Cardiac muscle cell (in vitro differentiated cells and primary cell): ENCODE measurements at regions not wholly inside any gene's neighbourhood (a gene's known extent, or its start where the extent isn't known, plus 50 kb on each side); places are given as distances from the start of the nearest gene placed in this dataset.

ENCODE experiments used
- DNase-seq, 2 donors: peaks; one replicate each; pipeline versions ENCODE4 v3.0.0 to v3.0.0-alpha.2; 2010 to 2017; ENCODE audit warnings: low read depth in 1 of 2, low spot score in 1 of 2
- H3K27ac ChIP-seq: fragments of 200-600 bp; sonication (generic); 2 replicates; pipeline ENCODE4 v1.5.1; 2016
- H3K27me3 ChIP-seq: fragments of 200-600 bp; sonication (generic); 2 replicates; pipeline ENCODE4 v1.6.0; 2016; ENCODE audit warnings: control low read depth
- H3K36me3 ChIP-seq: fragments of 200-600 bp; sonication (generic); 2 replicates; pipeline ENCODE4 v1.5.1; 2016; ENCODE audit warnings: control low read depth
- H3K4me1 ChIP-seq: fragments of 200-600 bp; sonication (generic); 2 replicates; pipeline ENCODE4 v1.8.1; 2017; ENCODE audit warnings: low read depth, mild to moderate bottlenecking, mixed run types
- H3K4me3 ChIP-seq: fragments of 200-600 bp; sonication (generic); 2 replicates; pipeline ENCODE4 v1.5.1; 2016; ENCODE audit warnings: mild to moderate bottlenecking
- H3K9me3 ChIP-seq: fragments of 200-600 bp; sonication (generic); 2 replicates; pipeline ENCODE4 v1.5.1; 2017; ENCODE audit warnings: low read depth, mild to moderate bottlenecking, control low read depth
- TF ChIP-seq, protein P1 (sequence below): IDR thresholded peaks from 2 replicates; pipeline ENCODE4 v1.5.1; 2012; ENCODE audit warnings: low read depth, mild to moderate bottlenecking, low read length

DNA sequence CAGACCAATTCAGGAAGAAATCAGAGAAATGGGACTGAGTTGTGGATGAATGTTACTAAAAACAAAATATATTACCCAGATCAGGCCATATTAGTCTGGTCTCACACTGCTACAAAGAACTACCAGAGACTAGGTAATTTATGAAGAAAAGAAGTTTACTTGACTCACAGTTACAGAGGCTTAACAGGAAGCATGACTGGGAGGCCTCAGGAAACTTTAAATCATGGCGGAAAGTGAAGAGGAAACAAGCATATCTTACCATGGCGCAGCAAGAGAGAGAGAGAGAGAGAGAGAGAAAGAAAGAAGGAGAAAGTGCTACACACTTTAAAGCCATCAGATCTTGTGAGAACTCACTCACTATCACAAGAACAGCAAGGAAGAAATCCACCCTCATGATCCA is 636.8 kb upstream of the GRM3 start:
- TF ChIP-seq, protein P1, sequence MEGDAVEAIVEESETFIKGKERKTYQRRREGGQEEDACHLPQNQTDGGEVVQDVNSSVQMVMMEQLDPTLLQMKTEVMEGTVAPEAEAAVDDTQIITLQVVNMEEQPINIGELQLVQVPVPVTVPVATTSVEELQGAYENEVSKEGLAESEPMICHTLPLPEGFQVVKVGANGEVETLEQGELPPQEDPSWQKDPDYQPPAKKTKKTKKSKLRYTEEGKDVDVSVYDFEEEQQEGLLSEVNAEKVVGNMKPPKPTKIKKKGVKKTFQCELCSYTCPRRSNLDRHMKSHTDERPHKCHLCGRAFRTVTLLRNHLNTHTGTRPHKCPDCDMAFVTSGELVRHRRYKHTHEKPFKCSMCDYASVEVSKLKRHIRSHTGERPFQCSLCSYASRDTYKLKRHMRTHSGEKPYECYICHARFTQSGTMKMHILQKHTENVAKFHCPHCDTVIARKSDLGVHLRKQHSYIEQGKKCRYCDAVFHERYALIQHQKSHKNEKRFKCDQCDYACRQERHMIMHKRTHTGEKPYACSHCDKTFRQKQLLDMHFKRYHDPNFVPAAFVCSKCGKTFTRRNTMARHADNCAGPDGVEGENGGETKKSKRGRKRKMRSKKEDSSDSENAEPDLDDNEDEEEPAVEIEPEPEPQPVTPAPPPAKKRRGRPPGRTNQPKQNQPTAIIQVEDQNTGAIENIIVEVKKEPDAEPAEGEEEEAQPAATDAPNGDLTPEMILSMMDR, result no peak
- H3K4me3 ChIP-seq, result no peak overlapping the region
- no peaks in the 10 kb centered on the region for H3K27me3 ChIP-seq
- no peaks in the 10 kb centered on the region for H3K36me3 ChIP-seq
- H3K27ac ChIP-seq, result no peak overlapping the region
- H3K4me1 ChIP-seq, result no peaks in the 10 kb centered on the region
- no peak for DNase-seq
- no peaks in the 10 kb centered on the region for H3K9me3 ChIP-seq

DNA sequence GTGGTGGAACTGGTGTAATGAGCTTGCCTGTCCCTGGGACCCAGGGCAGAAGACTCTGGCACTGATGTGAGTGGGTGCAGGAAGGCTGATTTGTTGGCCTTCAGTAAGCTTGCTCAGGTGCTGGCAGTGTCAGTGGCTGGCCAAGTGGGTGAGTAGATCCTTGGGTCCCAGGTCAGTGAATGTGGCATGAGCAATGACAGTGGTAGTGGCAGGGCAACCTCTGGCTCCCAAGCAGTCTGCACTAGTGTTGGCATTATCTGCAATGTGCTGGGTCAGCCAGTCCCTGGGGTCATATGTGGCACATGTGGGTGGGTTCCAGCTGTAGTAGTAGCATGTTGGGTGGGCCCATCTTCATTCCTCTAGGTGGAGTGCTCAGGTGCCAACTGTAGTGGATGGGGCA is 640.9 kb upstream of the GRM3 start:
- DNase-seq, result no peak
- Histone ChIP-seq H3K9me3 (no peaks in the 10 kb centered on the region), H3K27ac (no peak overlapping the region), H3K36me3 (no peaks in the 10 kb centered on the region), H3K27me3 (no peaks in the 10 kb centered on the region), H3K4me3 (no peak overlapping the region), H3K4me1 (no peaks in the 10 kb centered on the region)
- TF ChIP-seq, protein P1, result no peak

DNA sequence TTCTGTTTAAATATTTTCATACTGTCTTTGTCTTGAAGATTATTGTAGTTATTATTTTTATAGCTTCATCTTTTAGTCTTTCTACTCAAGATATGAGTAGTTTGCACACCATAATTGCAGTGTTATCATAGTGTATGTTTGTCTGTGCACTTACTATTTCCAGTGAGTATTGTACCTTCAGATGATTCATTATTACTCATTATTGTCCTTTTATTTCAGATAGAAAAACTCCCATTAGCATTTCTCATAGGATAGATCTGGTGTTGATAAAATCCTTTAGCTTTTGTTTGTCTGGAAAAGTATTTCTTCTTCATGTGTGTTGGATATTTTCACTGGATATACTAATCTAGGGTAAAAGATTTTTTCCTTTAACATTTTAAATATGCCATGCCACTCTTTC is 646.2 kb upstream of the GRM3 start:
- no peak overlapping the region for H3K27ac ChIP-seq
- H3K9me3 ChIP-seq, result no peaks in the 10 kb centered on the region
- TF ChIP-seq, protein P1, result no peak
- no peak overlapping the region for H3K4me3 ChIP-seq
- H3K36me3 ChIP-seq, result no peaks in the 10 kb centered on the region
- no peaks in the 10 kb centered on the region for H3K4me1 ChIP-seq
- DNase-seq, result no peak
- H3K27me3 ChIP-seq, result no peaks in the 10 kb centered on the region

DNA sequence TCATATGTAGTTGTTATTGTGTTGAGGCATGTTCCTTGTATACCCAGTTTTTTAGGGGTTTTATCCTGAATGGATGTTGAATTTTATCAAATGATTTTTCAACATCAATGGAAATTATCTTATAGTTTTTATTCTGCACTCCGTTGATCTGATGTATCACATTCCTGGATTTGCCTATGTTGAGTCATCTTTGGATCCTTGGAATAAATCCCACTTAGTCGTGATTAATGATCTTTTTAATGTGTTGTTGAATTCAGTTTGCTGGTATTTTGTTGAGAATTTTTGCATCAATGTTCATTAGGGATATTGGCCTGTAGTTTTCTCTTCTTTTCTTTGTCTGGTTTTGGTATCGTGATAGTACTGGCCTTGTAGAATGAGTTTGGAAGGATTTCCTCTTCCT is 648.6 kb upstream of the GRM3 start:
- no peak for DNase-seq
- H3K36me3 ChIP-seq, result no peaks in the 10 kb centered on the region
- no peak overlapping the region for H3K4me3 ChIP-seq
- H3K4me1 ChIP-seq, result no peaks in the 10 kb centered on the region
- H3K27me3 ChIP-seq, result no peaks in the 10 kb centered on the region
- H3K9me3 ChIP-seq, result no peaks in the 10 kb centered on the region
- H3K27ac ChIP-seq, result no peak overlapping the region
- TF ChIP-seq, protein P1, result no peak

DNA sequence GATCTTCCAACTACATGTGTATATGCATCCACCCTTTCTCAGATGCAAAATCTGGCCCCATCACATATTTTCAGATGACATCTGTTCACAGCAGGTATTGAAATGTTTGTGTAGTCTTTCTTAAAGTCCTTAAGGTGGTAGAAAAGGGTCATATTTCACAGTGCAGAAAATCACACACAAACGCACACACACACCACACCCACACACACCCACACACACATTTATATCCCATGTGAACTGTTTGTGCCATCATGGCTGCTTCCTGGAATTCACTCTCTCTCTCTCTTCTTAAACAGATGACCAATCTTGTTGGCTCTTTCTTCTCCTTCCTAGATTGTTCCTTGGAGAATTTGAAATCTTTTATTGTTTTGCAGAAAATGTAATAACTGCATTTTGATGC is 663.0 kb upstream of the GRM3 start:
- TF ChIP-seq, protein P1, result no peak
- H3K27ac ChIP-seq, result no peak overlapping the region
- H3K4me3 ChIP-seq, result no peak overlapping the region
- no peaks in the 10 kb centered on the region for H3K4me1 ChIP-seq
- no peak for DNase-seq
- no peaks in the 10 kb centered on the region for H3K36me3 ChIP-seq
- no peaks in the 10 kb centered on the region for H3K27me3 ChIP-seq
- no peaks in the 10 kb centered on the region for H3K9me3 ChIP-seq

DNA sequence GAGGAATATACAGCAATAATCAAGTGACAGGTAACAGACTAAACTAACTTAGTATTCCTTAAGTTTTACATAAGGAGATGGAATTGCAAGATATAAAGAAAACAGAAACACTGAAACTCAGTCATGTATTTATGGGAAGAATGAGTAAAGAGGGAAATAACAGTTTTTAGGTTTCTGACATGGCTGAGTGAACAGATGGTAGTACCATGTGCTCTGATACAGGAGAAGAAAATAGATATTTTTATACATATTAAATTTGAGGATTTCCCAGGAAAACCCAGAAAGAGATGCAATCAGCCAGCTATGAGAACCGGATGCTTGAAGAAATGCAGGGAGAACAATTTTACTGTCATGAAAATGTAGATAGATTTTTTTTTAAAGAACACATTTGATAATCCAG is 669.5 kb upstream of the GRM3 start:
- Histone ChIP-seq H3K4me1 (no peaks in the 10 kb centered on the region), H3K4me3 (no peak overlapping the region), H3K36me3 (no peaks in the 10 kb centered on the region), H3K9me3 (no peaks in the 10 kb centered on the region), H3K27ac (no peak overlapping the region), H3K27me3 (no peaks in the 10 kb centered on the region)
- no peak for DNase-seq
- TF ChIP-seq, protein P1, result no peak
